ENCODE measurements at regions not wholly inside any gene's neighbourhood (a gene's known extent, or its start where the extent isn't known, plus 50 kb on each side); places are given as distances from the start of the nearest gene placed in this dataset.

DNA sequence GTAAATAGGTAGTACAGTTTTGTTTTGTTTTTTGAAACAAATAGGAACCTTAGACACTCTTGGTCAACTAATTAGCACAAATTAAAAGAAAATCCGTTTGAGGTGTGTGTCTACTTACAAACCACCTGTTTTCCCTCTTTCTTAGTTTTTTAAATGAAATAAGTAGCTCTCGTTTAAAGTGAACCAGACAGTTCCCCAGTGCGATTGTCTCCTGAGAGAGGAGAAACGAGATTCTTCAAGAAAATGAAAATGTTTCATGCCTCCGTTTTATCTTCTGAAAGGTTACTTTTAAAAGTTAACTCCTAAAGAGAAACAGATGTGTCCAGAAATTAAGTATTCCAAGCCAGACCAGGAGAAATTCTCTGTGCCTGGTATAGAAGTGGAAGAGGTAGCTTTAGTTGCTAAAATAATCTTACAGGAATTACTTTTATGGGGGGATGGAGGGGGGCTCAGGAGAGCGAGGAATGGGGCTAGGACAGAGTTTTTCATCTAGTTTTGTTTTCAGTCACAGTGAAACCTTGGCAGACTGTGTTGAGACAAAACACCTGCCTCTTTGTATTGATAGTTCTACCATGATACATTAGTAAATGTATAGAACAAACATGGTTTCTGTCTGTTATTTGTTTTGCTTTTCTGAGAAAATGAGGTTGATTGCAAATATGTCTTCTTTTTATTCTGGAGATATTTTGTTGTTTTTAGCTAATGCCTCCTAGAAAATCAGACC, 155.1 kb upstream of the CNTN4 start:
- intact Hi-C loops (cut with DNase I): no loop called here
- H3K36me3 ChIP-seq: no peaks in the 10 kb centered on the region
- H3K9me3 ChIP-seq: no peaks in the 10 kb centered on the region
- H3K4me1 ChIP-seq: no peaks in the 10 kb centered on the region
- no peak overlapping the region for H3K27ac ChIP-seq
- WGBS, 2 donors: 47 to 62% methylated on average over 6 of the region's 6 CpGs
- no peak for TF ChIP-seq POLR2A (IDR thresholded peaks at IDR 0.05)
- TF ChIP-seq, protein P1, sequence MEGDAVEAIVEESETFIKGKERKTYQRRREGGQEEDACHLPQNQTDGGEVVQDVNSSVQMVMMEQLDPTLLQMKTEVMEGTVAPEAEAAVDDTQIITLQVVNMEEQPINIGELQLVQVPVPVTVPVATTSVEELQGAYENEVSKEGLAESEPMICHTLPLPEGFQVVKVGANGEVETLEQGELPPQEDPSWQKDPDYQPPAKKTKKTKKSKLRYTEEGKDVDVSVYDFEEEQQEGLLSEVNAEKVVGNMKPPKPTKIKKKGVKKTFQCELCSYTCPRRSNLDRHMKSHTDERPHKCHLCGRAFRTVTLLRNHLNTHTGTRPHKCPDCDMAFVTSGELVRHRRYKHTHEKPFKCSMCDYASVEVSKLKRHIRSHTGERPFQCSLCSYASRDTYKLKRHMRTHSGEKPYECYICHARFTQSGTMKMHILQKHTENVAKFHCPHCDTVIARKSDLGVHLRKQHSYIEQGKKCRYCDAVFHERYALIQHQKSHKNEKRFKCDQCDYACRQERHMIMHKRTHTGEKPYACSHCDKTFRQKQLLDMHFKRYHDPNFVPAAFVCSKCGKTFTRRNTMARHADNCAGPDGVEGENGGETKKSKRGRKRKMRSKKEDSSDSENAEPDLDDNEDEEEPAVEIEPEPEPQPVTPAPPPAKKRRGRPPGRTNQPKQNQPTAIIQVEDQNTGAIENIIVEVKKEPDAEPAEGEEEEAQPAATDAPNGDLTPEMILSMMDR (IDR thresholded peaks at IDR 0.05): no peak
- no peak overlapping the region for H3K4me3 ChIP-seq (replicated peaks in 1 of 3)
- no peaks in the 10 kb centered on the region for H3K27me3 ChIP-seq
- no peak for DNase-seq

DNA sequence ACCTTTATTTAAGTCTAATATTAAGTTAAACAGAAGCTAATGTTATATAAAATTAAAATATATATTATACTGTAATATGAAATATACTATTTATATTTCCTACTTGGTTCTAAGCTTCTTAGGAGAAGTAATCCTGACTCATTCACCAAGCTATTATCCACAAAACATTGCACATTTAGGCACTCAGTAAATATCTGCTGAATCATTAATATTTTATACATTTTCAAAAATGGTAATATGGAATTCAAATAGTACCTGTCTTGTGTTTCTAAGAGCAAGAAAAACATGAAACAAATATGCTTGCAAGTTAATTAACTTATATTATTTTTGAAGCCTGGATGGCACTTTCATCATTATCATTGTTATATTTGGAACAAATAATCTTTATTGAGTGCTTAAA, 153.0 kb upstream of the CNTN4 start:
- H3K4me1 ChIP-seq: no peaks in the 10 kb centered on the region
- TF ChIP-seq, protein P1 (IDR thresholded peaks at IDR 0.05): no peak
- no peak for TF ChIP-seq POLR2A (IDR thresholded peaks at IDR 0.05)

DNA sequence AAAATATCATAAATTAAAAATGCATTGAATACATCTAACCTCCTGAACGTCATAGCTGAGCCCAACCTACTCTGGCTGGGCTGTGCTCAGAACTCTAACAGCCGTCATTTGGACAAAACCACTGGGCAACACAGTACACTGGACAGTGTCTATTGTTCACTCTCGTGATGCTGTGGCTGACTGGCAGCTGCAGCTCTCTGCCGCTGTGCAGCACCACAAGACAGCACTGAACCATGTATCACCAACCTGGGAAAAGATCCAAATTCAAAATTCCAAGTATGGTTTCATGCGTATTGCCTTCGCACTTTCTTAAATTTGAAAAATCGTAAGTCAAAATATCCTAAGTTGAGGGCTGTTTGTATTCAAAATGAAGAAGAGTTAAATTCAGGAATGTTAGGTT, 145.1 kb upstream of the CNTN4 start:
- H3K36me3 ChIP-seq: no peaks in the 10 kb centered on the region
- H3K9me3 ChIP-seq: no peaks in the 10 kb centered on the region
- intact Hi-C loops (cut with DNase I): no loop called here
- H3K4me3 ChIP-seq (replicated peaks in 1 of 3): no peak overlapping the region
- no peaks in the 10 kb centered on the region for H3K27me3 ChIP-seq
- TF ChIP-seq, protein P1 (IDR thresholded peaks at IDR 0.05): no peak
- no peak for TF ChIP-seq POLR2A (IDR thresholded peaks at IDR 0.05)
- no peak for DNase-seq
- H3K4me1 ChIP-seq: no peaks in the 10 kb centered on the region
- H3K27ac ChIP-seq: no peak overlapping the region
- WGBS, 2 donors: 84 to 88% methylated on average over 7 of the region's 7 CpGs

More for the DNA sequence above, 153.0 kb upstream of the CNTN4 start:
- H3K27me3 ChIP-seq: no peaks in the 10 kb centered on the region
- H3K4me3 ChIP-seq (replicated peaks in 1 of 3): no peak overlapping the region
- no peak for DNase-seq
- intact Hi-C loops (cut with DNase I): no loop called here
- H3K36me3 ChIP-seq: no peaks in the 10 kb centered on the region
- no peak overlapping the region for H3K27ac ChIP-seq
- H3K9me3 ChIP-seq: no peaks in the 10 kb centered on the region

DNA sequence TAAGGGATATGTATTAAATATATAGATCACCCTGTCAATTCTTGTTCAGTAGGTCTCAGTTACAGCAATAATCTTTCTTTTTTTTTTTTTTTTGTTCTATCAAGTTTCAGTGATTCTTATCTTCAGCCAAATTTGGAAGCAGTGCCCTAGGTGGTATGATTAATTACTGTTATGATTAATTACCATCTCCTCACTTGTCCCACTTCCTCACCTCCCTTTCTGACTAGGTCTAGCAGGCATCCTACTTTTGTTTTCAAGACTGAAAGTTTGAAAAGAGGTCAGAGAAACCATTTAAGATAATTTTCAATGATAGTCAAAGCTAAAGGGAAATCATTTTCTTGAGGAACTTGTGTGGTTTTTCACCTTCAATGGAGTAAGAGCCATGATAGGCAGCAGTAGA, 144.0 kb upstream of the CNTN4 start:
- intact Hi-C loops (cut with DNase I): no loop called here
- H3K27me3 ChIP-seq: no peaks in the 10 kb centered on the region
- TF ChIP-seq, protein P1 (IDR thresholded peaks at IDR 0.05): no peak
- TF ChIP-seq POLR2A (IDR thresholded peaks at IDR 0.05): no peak
- H3K4me1 ChIP-seq: no peaks in the 10 kb centered on the region
- H3K9me3 ChIP-seq: no peaks in the 10 kb centered on the region
- H3K4me3 ChIP-seq (replicated peaks in 1 of 3): no peak overlapping the region
- no peak overlapping the region for H3K27ac ChIP-seq
- no peaks in the 10 kb centered on the region for H3K36me3 ChIP-seq
- no peak for DNase-seq

DNA sequence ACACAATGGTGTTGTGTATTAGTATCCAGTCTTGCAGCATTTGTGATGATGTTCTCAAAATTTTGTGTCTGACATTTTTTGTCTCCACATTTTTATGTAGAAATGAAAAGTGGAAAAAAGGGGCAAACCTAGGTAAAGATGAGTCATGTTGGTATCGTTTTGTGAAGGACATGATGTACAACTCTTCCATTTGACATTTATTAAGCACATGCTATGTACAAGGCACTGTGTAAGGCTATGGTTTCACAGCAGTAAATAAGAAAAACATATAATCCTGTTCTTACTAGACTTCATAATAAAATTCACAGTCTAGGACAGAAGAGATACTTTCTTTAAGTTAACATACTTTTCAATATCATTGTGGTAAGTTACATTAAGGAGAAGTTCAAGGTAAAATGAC, 143.5 kb upstream of the CNTN4 start:
- WGBS, 2 donors: 85% methylated on average over 1 of the region's 1 CpG
- Histone ChIP-seq H3K36me3 (no peaks in the 10 kb centered on the region), H3K4me3 (replicated peaks in 1 of 3) (no peak overlapping the region), H3K9me3 (no peaks in the 10 kb centered on the region), H3K4me1 (peaks cover 0 to 5% of the 10 kb centered on the region in 2 donors), H3K27ac (no peak overlapping the region), H3K27me3 (no peaks in the 10 kb centered on the region)
- intact Hi-C loops (cut with DNase I): no loop called here
- no peak for DNase-seq
- no peak for TF ChIP-seq POLR2A (IDR thresholded peaks at IDR 0.05)
- TF ChIP-seq, protein P1 (IDR thresholded peaks at IDR 0.05): no peak
